ENCODE measurements at regions not wholly inside any gene's neighbourhood (a gene's known extent, or its start where the extent isn't known, plus 50 kb on each side); places are given as distances from the start of the nearest gene placed in this dataset.

DNA sequence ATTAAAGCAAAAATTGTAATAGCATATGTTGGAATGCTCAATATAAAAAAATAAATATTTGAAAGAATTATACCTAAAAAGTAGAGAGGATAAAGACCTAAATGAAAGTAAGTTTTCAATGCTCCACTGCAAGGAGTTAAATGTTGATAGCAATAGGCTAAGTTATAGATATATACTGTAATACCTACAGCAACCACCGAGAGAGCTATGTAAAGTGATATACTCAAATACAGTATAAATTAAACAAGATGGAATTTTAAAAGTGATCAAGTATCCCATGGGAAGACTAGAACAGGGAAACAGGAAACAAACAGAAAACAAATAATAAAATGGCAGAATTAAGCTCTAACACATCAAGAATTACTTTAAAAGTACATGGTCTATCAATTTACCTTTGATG, 73.9 kb downstream of the CASP3 start:
- intact Hi-C loops (cut with micrococcal nuclease) = loop anchor here (1.0 kb wide), 1 partner anchor 38 kb away; no protein-coding TSS in a partner anchor

DNA sequence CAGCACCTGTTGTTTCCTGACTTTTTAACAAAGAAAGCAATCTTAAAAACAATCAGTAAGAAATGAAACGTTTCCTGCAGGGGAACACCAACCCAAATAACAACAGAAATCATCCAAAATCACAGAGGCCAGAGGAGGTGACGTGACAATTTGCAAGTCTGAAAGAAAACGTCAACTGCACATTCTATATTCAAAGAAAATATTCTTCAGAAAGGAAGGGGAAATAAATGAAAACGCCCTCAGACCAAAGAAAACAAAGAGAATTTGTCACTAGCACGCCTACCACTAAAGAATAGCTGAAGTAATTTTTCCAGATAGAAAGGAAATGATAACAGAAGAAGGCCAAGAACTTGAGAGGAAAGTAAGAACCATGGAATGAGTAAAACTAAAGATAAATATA, 74.4 kb downstream of the CASP3 start:
- intact Hi-C loops (cut with micrococcal nuclease) = loop anchor here (1.0 kb wide), 1 partner anchor 38 kb away; no protein-coding TSS in a partner anchor

DNA sequence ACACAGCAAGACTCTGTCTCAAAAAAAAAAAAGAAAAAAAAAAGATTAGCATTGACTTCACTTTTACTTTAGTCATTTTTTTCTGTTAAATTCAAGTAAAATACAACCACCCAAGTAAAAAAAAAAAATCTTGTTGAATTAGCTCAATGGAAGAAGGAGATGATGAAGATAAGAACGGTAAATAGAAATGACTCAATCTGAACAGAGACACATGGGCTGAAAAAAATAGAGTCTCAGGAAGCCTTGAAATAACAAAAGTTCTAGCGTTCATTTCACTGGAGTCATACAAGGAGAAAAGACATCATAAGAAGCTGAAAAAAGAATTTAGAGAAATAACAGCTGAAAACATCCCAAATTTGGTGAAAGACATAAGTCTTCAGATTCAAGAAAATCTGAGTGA, 75.5 kb downstream of the CASP3 start:
- intact Hi-C loops (cut with micrococcal nuclease) = no loop called here

DNA sequence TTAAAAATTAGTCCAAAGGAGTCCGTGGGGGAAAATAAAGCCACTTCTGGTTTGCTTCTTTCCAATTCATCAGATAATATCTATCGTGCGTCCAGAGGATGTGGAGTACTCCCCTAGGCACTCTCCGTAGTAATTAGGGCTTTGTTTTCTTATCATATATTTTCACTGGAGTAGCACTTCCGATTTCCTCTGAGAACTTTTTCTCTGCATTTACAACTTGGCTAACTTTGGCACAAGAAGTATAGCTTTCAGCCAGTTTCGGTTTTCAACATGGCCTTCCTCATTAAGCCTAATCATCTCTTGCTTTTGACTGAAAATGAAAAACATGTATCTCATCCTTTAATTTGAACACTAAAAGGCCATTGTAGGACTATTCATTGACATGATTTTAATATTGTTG, 80.5 kb downstream of the CASP3 start:
- intact Hi-C loops (cut with micrococcal nuclease) = no loop called here

DNA sequence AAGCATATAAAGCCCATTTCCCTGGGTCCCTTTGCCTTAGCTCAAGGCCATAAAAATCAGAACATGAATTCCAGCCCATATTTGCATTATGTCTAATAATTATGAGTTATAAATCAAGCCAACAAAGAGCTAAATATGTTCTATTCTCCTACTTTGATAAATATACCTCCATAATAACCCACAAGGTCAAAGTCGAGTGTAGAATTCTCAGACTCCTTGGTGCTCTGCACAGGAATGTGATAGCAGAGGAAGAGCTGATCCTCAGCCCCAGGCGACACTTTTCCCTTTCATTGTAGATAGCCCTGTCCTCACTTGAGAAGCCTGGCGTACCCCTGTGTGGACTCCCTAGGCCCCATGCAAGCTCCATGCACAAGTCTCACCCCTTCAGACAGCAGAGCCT, 85.6 kb downstream of the CASP3 start:
- intact Hi-C loops (cut with micrococcal nuclease) = no loop called here

DNA sequence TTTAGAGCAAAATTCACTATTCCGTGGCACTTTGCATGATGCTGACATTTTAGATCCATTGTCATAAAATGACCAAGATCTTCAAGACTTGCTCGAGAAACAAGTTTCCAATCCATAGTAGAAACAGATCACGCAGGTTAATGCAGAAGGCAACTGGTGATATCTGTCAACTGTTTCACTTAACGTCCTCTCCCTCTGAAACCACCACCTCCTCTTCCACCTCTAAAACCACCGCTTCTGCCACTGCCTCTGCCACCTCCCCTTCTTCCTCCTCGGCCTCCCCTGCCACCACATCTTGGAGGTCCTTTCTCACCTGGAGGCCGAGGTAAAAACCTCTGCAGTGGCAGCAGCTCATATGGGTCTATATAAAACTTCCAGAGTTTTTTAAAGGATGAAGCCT, 84.6 kb upstream of the IRF2 start:
- intact Hi-C loops (cut with micrococcal nuclease) = no loop called here

DNA sequence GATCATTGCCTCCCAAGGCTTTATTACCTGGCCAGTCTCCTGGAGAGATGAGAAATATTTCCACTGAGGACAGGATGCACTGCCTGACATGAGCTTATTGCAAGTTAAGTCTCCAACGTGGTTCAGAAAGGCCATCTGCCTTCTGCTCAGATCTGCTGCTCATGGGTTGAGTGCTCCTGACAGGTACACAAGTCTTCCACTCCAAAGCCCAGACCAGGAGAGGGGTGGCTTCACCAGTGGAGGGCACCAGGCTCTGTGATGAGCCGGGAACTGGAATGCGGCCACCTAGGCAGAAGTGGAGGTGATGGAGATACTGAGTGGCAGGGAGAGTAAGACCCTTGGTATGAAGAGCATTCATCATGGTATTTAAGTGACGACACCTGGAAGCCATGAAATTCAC, 79.5 kb upstream of the IRF2 start:
- intact Hi-C loops (cut with micrococcal nuclease) = no loop called here

- intact Hi-C loops (cut with micrococcal nuclease) = no loop called here
Measured at GRCh38 chr4:184550476-184550875, 76.1 kb upstream of the IRF2 start.

DNA sequence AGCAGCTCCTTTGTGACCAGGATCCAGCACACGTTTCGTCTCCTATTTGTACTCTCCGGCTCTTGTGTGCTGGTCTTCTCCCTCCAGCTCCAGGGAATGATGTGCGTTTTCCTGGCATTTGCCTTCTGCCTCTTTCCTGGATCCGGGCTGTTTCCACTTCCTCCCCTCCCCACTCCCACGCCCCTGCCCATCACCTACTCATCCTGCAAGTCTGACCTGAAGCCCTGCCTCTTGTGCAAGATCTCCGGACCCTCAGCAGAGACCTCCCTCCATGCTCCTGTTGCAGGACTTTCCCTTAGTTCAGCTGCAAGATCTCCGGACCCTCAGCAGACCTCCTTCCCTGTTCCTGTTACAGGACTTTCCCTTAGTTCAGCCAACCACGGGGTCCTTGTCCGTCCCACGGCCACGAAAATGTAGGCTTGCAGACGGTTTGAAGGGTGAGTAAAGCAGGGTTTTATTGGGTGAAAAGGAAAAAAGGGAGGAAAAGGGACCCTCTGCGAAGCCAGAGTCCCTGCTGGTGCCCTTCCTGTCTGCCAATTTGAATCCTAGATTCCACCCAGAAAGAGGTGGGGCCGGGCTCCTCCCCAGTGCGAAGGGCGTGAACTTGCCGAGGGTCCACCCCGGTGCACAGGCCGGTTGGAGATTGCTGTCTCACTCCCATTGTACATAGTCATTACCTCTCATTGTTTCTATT, 74.4 kb upstream of the IRF2 start:
- intact Hi-C loops (cut with micrococcal nuclease) = no loop called here

- intact Hi-C loops (cut with micrococcal nuclease) = no loop called here
Measured at GRCh38 chr4:184548316-184548647, 73.9 kb upstream of the IRF2 start.

DNA sequence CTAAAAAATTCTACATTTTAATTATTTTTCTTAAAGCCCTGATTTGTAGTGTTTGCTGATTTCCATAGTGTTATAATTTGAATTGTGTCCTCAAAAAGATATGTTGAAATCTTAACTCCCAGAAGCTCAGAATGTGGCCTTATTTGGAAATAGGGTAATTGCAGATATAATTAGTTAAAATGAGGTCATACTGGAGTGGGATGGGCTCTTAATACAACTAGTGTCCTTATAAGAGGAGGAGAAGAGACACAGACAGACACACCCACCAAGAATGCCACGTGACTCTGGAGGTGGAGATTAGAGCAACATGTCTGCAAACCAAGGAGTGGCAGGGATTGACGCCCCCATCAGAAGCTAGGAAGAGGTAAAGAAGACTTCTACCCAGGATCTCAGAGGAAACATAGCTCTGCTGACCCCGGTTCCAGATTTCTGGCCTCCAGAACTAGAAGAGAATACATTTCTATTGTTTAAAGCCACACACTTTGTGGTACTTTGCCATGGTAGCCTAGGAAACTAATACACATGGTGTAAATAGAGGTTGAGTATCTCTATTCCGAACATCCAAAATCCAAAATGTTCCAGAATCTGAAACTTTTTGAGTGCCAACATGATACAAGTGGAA, 70.5 kb upstream of the IRF2 start:
- intact Hi-C loops (cut with micrococcal nuclease) = no loop called here

DNA sequence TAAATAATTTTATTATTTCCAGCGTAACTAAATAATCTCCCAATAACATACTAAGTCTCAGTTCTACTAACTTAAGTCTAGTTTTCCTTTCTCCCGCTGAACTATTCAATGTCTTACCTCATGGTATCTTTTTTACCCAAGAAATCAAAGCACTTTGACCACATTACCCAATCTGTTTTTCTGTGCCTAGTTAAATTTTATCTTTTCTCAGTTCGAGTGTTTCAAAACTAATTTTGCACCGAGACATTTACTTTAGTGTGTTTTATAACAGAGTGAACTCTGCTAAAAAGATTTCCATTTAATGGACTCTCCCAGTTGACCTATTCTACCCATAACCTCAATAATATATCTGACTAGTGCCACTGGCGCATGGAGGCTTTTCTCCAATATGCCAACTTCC, 67.6 kb upstream of the IRF2 start:
- intact Hi-C loops (cut with micrococcal nuclease) = no loop called here

DNA sequence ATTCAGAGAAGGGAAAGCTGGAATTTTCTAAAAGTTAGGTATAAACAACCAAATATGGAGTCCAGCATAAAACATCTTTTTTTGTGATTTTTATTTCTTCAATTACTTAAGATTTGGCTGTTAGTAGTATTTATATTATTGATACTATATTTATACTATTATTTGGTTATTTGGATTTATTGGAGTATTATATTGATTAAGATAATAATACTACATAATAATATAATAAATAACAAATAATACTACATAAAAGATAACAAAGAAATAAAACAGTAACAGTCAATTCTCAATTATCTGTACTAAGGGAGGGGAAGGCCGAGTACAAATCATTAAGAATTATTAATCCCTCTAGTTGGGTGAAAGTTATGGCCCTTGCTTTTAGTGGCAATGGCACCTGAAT, 66.0 kb upstream of the IRF2 start:
- intact Hi-C loops (cut with micrococcal nuclease) = no loop called here

DNA sequence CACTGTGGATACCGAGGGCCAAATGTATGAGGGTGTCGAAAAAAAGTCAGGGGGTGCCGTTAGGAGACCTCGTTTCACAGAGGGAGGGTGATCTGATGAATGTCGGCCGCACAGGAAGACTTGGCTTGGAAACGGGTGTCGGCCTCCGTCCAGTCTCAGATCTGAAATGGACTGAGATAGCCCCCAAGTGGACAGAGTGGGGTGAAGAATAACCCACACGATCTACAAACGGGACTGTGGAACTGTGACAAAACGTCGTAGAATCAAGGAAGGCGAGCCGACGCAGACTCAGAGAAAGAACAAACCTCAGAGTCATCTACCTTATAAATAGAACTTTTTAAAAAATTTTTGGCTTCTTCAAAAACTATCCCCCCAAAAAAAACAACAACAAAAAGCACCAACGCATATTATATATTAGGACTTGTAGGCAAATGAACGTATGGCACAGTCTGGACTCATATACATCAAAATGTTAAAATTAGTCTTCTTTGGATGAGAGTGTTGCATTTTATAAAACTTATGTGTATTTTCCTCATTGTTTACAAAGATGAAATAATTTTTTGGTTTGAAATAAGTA, 63.8 kb upstream of the IRF2 start:
- intact Hi-C loops (cut with micrococcal nuclease) = loop anchor here (1.0 to 10.0 kb wide), 5 partner anchors 256 to 887 kb away; partner anchors contain the start of genes RWDD4, TRAPPC11 and UFSP2

DNA sequence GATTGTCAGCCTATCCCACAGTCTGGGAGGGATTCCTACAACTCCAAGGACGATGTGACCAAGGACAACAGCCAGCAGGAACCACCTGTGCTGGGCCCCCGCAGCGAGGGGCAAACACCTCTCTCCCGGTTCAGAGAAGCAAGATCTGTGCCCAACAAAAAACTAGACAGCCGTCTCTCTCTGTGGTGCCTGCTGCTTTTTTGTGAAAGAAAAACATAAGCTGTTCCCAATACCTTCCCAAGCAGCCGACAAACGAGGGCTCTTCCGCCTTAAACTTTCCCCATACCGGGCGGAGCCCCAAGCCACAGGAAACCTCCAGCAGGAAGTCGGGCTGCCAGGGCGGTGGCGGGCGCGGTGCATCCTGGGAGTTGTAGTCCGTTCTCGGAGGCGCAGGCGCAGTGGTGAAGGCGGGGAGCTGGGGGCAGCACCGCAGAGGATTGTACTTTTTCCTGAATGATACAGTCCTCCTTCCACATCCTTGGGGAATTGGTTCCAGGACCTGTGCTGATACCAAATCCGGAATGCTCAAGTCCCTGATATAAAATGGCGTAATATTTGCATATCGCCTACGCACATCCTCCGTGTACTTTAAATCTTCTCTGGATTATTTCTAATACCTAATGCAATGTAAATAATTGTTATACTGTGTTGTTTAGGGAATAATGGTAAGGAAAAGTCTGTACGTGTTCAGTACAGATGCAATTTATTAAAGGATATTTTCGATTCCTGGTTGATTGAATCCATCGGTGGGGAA, 63.1 kb upstream of the IRF2 start:
- intact Hi-C loops (cut with micrococcal nuclease) = loop anchor here (1.0 to 10.0 kb wide), 11 partner anchors 38 to 887 kb away; partner anchors contain the start of genes CASP3, IRF2, PRIMPOL and RWDD4

DNA sequence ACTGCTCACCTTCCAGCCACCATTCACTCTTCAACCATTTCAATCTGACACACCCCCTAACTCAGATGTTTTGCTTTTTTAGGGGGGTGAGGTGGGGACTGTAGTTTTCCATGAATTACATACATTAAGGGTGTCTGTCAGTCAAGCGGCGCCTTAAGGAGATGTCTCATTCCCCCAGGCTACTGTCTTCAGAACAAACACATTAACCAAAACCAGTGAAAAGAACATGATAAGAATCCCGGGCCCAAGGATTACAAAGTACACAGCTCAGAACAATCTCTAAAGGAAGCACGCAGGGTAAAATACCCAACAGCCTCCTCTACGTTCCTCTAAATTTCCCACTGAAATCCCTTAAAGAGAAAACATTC, 62.5 kb upstream of the IRF2 start:
- intact Hi-C loops (cut with micrococcal nuclease) = loop anchor here (1.0 to 10.0 kb wide), 10 partner anchors 38 to 888 kb away; partner anchors contain the start of genes CASP3, IRF2, PRIMPOL and RWDD4

DNA sequence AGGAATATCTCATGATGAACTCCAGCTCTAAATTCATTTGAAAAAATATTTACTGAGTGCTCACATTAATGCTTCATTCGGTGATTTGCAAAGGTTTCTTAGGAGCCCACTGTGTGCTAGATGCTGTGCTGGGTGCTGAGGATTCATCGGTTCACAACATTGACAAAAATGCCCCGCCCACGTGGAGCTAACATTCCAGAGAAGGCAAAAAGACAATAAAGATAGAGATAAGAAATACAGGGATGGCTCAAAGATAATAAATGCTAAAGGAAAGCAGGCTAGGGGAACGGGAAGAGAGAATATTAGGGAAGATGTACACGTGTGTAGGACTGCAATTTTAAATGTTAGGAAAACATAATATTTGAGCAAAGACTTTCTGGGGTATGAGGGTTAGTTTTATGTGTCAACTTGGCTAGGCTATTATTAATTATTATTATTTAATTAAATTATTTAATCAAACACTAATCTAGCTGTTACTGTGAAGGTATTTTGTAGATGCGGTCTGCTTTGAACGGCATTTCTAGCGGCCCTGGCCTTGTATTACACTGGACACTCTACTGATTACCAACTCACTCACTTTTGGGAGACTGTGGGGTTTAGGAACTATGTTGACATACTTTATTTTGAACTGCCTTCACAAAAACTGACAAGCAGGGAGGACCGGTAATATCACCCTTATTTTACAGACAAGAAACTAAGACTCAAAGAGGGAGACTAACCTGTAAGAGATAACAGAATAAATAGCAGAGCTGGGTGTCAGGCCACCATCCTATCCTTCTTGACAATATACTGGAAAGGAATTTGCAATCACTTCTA, 61.9 kb upstream of the IRF2 start:
- intact Hi-C loops (cut with micrococcal nuclease) = loop anchor here (2.0 to 10.0 kb wide), 5 partner anchors 191 to 889 kb away; partner anchors contain the start of genes RWDD4, TRAPPC11 and UFSP2

GRCh38 chr4:184534511-184535391, 60.4 kb upstream of the IRF2 start:
- intact Hi-C loops (cut with micrococcal nuclease) = loop anchor here (1.0 to 10.0 kb wide), 8 partner anchors 20 to 890 kb away; partner anchors contain the start of genes CENPU, RWDD4, TRAPPC11 and UFSP2

GRCh38 chr4:184533908-184534307, 59.6 kb upstream of the IRF2 start:
- intact Hi-C loops (cut with micrococcal nuclease) = loop anchor here (1.0 to 10.0 kb wide), 5 partner anchors 20 to 891 kb away; partner anchors contain the start of genes CENPU and UFSP2

DNA sequence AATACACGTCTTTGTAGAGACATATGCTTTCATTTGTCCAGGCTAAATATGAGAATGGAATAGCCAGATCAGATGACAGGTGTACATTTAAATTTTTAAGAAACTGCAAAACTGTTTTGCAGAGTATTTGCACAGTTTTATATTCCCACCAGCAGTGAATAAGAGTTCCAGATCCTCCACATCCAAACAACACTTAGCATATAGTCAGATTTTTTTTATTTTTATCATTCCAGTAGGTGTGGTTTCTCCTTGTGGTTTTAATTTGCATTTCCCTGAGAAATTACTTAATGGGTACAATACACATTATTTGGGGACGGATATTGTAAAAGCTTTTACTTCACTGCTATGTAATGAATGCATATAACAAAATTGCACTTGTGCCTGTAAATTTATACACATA, 56.7 kb upstream of the IRF2 start:
- intact Hi-C loops (cut with micrococcal nuclease) = loop anchor here (10.0 kb wide), 1 partner anchor 894 kb away; the partner anchor contains the start of gene UFSP2
